Osteocyte (in vitro differentiated cells): ENCODE measurements at regions not wholly inside any gene's neighbourhood (a gene's known extent, or its start where the extent isn't known, plus 50 kb on each side); places are given as distances from the start of the nearest gene placed in this dataset.
A peak's percentile ranks its signal among the peaks of the same experiment; 100 is the strongest.

ENCODE experiments used
- DNase-seq: peaks from one replicate; pipeline ENCODE4 v3.0.0; 2021; ENCODE audit warnings: mixed read lengths; ENCODE audit not compliant: unreplicated experiment; ENCODE audit errors: extremely low spot score
- H3K27ac Mint-ChIP-seq: one replicate; pipeline ENCODE4 v1.8.0; 2021; ENCODE audit warnings: mild to moderate bottlenecking, mixed read lengths; ENCODE audit not compliant: unreplicated experiment
- H3K27me3 Mint-ChIP-seq: one replicate; pipeline ENCODE4 v1.8.0; 2021; ENCODE audit warnings: mixed read lengths; ENCODE audit not compliant: unreplicated experiment
- H3K36me3 Mint-ChIP-seq: one replicate; pipeline ENCODE4 v1.8.0; 2021; ENCODE audit warnings: mixed read lengths; ENCODE audit not compliant: unreplicated experiment
- H3K4me1 Mint-ChIP-seq: one replicate; pipeline ENCODE4 v1.8.0; 2021; ENCODE audit warnings: mixed read lengths; ENCODE audit not compliant: unreplicated experiment
- H3K4me3 Mint-ChIP-seq: one replicate; pipeline ENCODE4 v1.8.0; 2021; ENCODE audit warnings: mild to moderate bottlenecking, moderate library complexity, mixed read lengths; ENCODE audit not compliant: unreplicated experiment
- H3K9me3 Mint-ChIP-seq: one replicate; pipeline ENCODE4 v1.8.0; 2021; ENCODE audit warnings: mixed read lengths; ENCODE audit not compliant: unreplicated experiment
- CTCF ChIP-seq: fragments of 200-600 bp; sonication (generic); IDR thresholded peaks from 2 replicates; pipeline ENCODE4 v1.5.0; 2021; ENCODE audit warnings: antibody characterized with exemption, mild to moderate bottlenecking, moderate library complexity

GRCh38 chr1:37157634-37158033 lies 123.3 kb upstream of the GRIK3 start:
- Mint-ChIP-seq H3K36me3 (no peaks in the 10 kb centered on the region), H3K4me3 (no peak overlapping the region), H3K9me3 (peaks cover 35% of the 10 kb centered on the region), H3K27me3 (no peaks in the 10 kb centered on the region), H3K27ac (no peak overlapping the region), H3K4me1 (no peaks in the 10 kb centered on the region)
- no peak for TF ChIP-seq CTCF
- peak; percentile 21 for DNase-seq

DNA sequence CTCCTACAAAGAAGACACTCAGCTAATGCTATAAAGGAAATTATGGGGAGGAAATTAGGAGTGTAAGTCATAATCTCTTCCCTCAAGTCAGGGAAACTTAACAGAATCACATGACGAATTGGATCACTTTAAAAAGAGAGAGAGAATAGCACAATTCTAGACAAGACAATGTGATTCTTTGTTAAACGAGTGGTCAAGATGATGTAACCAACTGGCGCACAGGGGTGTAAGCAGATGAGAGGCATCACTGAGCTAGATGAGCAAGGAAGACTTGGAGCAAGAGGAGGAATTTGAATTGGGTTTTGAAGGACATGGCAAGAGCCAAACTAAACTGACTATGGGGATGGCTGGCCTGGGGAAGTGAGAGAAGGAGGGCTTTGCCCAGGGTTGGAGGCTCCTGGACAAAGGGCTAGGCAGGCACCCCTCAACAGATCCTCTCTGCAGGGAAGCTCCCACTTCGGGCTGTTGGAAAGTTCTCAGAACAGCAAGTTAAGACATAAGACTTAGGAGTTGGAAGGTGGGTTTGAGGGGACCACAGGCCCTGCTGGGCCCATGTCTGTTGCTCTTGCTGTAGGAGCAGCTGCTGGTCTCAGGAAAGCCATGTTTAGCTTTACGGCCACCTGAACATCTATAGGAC lies 123.9 kb upstream of the GRIK3 start:
- Mint-ChIP-seq H3K27me3 (no peaks in the 10 kb centered on the region), H3K4me3 (no peak overlapping the region), H3K36me3 (no peaks in the 10 kb centered on the region), H3K4me1 (no peaks in the 10 kb centered on the region), H3K9me3 (peaks cover 41% of the 10 kb centered on the region), H3K27ac (no peak overlapping the region)
- peak; percentile 57 for DNase-seq
- no peak for TF ChIP-seq CTCF

DNA sequence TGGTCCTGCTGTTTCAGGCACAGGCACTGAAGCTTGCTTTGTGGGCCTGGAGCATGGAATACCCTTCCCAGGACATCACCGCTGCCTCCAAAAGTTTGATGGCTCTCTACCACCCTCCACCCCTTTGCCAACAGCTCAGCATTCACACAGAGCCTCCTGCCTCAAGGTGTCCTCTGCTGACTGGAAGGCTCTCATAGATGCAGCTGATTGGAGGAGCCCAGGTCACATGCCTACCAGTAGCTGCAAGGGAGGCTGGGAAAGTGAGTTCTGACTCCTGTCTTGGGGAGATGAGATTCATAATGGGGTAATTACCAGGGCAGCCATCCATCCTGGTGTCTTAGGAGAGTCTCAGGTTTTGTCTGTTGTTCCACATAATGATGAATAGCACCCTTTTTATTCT lies 124.8 kb upstream of the GRIK3 start:
- TF ChIP-seq CTCF: no peak
- Mint-ChIP-seq H3K4me1 (no peaks in the 10 kb centered on the region), H3K4me3 (no peak overlapping the region), H3K36me3 (no peaks in the 10 kb centered on the region), H3K9me3 (peaks cover 45% of the 10 kb centered on the region), H3K27me3 (no peaks in the 10 kb centered on the region), H3K27ac (no peak overlapping the region)
- peak; percentile 51 for DNase-seq

DNA sequence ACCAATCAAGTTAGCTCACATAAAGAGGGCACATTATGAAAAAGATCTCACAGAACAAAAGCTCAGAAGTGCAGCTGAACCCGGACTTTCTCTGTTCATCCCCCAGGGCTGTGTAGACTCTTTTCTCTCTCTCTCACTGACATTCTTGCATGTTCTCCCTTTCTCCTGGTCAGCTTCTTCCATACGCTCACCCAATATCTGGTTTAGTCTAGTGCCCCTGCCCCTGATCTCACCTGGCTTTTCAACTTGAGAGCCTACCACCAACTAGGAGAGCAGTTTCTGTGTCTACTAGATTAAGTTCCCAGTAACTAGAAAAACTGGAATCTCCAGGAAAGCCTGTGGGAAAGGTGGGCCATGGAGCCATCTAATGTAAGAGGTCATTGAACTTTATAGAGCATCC lies 126.9 kb upstream of the GRIK3 start:
- H3K9me3 Mint-ChIP-seq: peaks cover 50% of the 10 kb centered on the region
- no peaks in the 10 kb centered on the region for H3K4me1 Mint-ChIP-seq
- H3K36me3 Mint-ChIP-seq: no peaks in the 10 kb centered on the region
- H3K27ac Mint-ChIP-seq: no peak overlapping the region
- peak; percentile 17 for DNase-seq
- TF ChIP-seq CTCF: no peak
- no peak overlapping the region for H3K4me3 Mint-ChIP-seq
- no peaks in the 10 kb centered on the region for H3K27me3 Mint-ChIP-seq

- TF ChIP-seq CTCF: no peak
- Mint-ChIP-seq H3K9me3 (peaks cover 48% of the 10 kb centered on the region), H3K27me3 (no peaks in the 10 kb centered on the region), H3K4me3 (no peak overlapping the region), H3K27ac (no peak overlapping the region), H3K4me1 (no peaks in the 10 kb centered on the region), H3K36me3 (no peaks in the 10 kb centered on the region)
- no peak for DNase-seq
Measured at GRCh38 chr1:37162059-37162458, 127.7 kb upstream of the GRIK3 start.
